Thyroid gland (tissue), 4 donors: ENCODE measurements at regions not wholly inside any gene's neighbourhood (a gene's known extent, or its start where the extent isn't known, plus 50 kb on each side); places are given as distances from the start of the nearest gene placed in this dataset.

Source experiments
- POLR2A ChIP-seq, 2 donors: fragments of 450-650 bp; IDR thresholded peaks; one replicate each; pipeline ENCODE4 v1.6.1; 2017; ENCODE audit warnings: antibody characterized with exemption in 2 of 2, mild to moderate bottlenecking in 2 of 2, moderate library complexity in 1 of 2
- TF ChIP-seq, protein P1 (sequence below), 6 experiments: fragments of 200-600 bp in 3 of 6; fragments of 450-650 bp in 3 of 6; sonication (generic) in 3 of 6; IDR thresholded peaks; one replicate each; pipeline ENCODE4 v1.5.1; 2016 to 2019; ENCODE audit warnings: antibody characterized with exemption in 6 of 6, mild to moderate bottlenecking in 2 of 6, inconsistent platforms in 1 of 6, moderate library complexity in 1 of 6

DNA sequence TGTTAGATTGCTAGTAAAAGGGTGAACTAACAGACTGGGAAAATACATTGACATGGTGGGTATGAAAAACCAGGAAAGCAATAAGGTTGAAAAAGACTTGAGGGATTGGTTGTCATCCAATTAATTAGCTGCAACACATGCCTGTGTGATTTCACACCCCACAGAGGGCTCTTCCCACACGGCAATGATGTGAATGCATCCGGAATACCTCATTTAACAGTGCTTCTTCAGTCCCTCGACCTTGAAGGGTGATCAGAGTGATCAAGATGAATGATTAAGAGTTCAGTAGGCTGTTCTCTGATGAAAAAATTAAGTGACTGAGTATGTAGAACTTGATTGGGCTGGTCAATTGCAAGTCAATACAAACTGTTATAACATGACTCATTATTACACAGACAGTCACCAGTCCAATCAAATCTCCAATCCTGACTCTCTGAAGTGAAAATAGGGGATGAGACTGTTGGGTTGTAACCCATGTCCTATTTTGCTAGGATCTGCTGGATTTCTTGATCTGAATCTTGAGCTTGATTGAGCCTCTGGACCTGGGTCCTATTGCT is 924.9 kb upstream of the FAM98A start:
- TF ChIP-seq POLR2A (IDR thresholded peaks at IDR 0.05) = no peak
- TF ChIP-seq, protein P1, sequence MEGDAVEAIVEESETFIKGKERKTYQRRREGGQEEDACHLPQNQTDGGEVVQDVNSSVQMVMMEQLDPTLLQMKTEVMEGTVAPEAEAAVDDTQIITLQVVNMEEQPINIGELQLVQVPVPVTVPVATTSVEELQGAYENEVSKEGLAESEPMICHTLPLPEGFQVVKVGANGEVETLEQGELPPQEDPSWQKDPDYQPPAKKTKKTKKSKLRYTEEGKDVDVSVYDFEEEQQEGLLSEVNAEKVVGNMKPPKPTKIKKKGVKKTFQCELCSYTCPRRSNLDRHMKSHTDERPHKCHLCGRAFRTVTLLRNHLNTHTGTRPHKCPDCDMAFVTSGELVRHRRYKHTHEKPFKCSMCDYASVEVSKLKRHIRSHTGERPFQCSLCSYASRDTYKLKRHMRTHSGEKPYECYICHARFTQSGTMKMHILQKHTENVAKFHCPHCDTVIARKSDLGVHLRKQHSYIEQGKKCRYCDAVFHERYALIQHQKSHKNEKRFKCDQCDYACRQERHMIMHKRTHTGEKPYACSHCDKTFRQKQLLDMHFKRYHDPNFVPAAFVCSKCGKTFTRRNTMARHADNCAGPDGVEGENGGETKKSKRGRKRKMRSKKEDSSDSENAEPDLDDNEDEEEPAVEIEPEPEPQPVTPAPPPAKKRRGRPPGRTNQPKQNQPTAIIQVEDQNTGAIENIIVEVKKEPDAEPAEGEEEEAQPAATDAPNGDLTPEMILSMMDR (IDR thresholded peaks at IDR 0.05) = no peak
